Ectodermal cell (in vitro differentiated cells): ENCODE measurements at regions not wholly inside any gene's neighbourhood (a gene's known extent, or its start where the extent isn't known, plus 50 kb on each side); places are given as distances from the start of the nearest gene placed in this dataset.

Source experiments
- H3K27ac ChIP-seq: 2 replicates; pipeline ENCODE4 v1.7.0; 2013; ENCODE audit warnings: mild to moderate bottlenecking, low read depth, low read length; ENCODE audit not compliant: insufficient read depth, poor library complexity, severe bottlenecking
- H3K27me3 ChIP-seq: 2 replicates; pipeline ENCODE4 v1.7.0; 2013; ENCODE audit warnings: mild to moderate bottlenecking, low read length; ENCODE audit not compliant: insufficient read depth, control insufficient read depth, poor library complexity, severe bottlenecking
- H3K36me3 ChIP-seq: one replicate; pipeline ENCODE4 v1.7.0; 2013; ENCODE audit warnings: low read length; ENCODE audit not compliant: control insufficient read depth, insufficient read depth
- H3K4me1 ChIP-seq: one replicate; pipeline ENCODE4 v1.7.0; 2013; ENCODE audit warnings: low read length; ENCODE audit not compliant: control insufficient read depth, insufficient read depth
- H3K4me3 ChIP-seq: 2 replicates; pipeline ENCODE4 v1.7.0; 2013; ENCODE audit warnings: low read depth, low read length, control low read depth; ENCODE audit not compliant: insufficient read depth
- H3K9me3 ChIP-seq: 2 replicates; pipeline ENCODE4 v1.7.0; 2013; ENCODE audit warnings: mild to moderate bottlenecking, low read length, moderate library complexity; ENCODE audit not compliant: control insufficient read depth
- WGBS, 2 experiments: methylation state at CpG; one replicate each; pipeline ENCODE4 v1.1.7; 2013; ENCODE audit warnings: missing lambda C conversion rate in 2 of 2; 5-methylcytosine and 5-hydroxymethylcytosine counted together

DNA sequence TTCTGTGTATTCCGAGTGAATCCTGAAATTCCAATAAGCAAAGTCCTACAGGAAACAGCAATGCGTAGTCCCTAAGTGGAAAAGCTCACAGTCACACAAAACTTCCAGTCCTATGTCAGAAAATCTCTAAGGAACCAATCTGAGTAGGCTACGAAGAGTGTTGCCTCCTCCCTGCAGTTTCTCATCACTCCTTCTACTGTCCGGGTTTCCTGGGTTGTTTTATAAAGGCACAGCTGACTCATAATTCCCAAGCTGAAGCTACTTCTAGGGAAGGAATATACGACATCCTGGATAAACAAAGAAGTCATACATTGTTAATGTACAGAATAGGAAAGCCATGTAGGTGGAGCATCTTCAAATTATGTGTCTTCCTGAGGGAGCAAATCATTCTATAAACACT lies 65.7 kb upstream of the RGMA start:
- H3K4me1 ChIP-seq, result peaks cover 10% of the 10 kb centered on the region
- 96 to 97% methylated on average over 5 of the region's 5 CpGs for WGBS, 2 experiments

GRCh38 chr15:93152951-93153350 lies 63.9 kb upstream of the RGMA start:
- peaks cover 8% of the 10 kb centered on the region for H3K4me1 ChIP-seq
- 62 to 67% methylated on average over 6 of the region's 6 CpGs for WGBS, 2 experiments
- H3K4me3 ChIP-seq, result no peak overlapping the region
- no peaks in the 10 kb centered on the region for H3K9me3 ChIP-seq
- H3K27ac ChIP-seq, result no peak overlapping the region
- H3K36me3 ChIP-seq, result no peaks in the 10 kb centered on the region
- H3K27me3 ChIP-seq, result no peaks in the 10 kb centered on the region

More for the DNA sequence above, 65.7 kb upstream of the RGMA start:
- H3K36me3 ChIP-seq, result no peaks in the 10 kb centered on the region
- no peak overlapping the region for H3K4me3 ChIP-seq
- H3K9me3 ChIP-seq, result no peaks in the 10 kb centered on the region
- no peak overlapping the region for H3K27ac ChIP-seq
- H3K27me3 ChIP-seq, result no peaks in the 10 kb centered on the region

DNA sequence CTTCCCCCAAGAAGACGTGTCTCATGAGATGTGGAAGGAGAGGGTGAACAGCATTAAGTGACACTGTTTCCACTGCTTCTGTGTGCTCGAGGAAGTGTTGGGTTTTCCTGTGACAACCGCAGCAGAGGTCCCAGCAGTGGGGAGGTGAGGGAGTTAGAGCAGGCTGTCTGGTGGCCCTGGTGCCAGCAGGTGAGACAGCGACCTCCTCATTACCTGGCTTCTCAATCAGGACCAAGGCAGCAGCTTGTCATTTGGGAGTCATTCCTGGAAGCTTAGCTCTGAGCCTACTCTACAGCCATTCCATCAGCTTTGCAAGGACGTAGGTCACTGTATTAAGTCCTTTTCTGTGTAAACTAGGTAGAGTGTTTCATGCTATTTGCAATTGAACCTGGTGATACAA lies 63.3 kb upstream of the RGMA start:
- Histone ChIP-seq H3K27ac (no peak overlapping the region), H3K36me3 (no peaks in the 10 kb centered on the region), H3K4me1 (peaks cover 8% of the 10 kb centered on the region), H3K27me3 (no peaks in the 10 kb centered on the region), H3K9me3 (no peaks in the 10 kb centered on the region), H3K4me3 (no peak overlapping the region)
- WGBS, 2 experiments, result 87 to 88% methylated on average over 5 of the region's 5 CpGs

GRCh38 chr15:93150910-93151881 lies 62.2 kb upstream of the RGMA start:
- Histone ChIP-seq H3K27ac (no peak overlapping the region), H3K4me1 (peaks cover 8% of the 10 kb centered on the region), H3K36me3 (no peaks in the 10 kb centered on the region), H3K27me3 (no peaks in the 10 kb centered on the region), H3K9me3 (no peaks in the 10 kb centered on the region), H3K4me3 (no peak overlapping the region)
- 83% methylated on average over 14 of the region's 14 CpGs for WGBS, 2 experiments

GRCh38 chr15:93146601-93147000 lies 57.6 kb upstream of the RGMA start:
- WGBS, 2 experiments, result 95 to 96% methylated on average over 5 of the region's 5 CpGs
- no peaks in the 10 kb centered on the region for H3K27me3 ChIP-seq
- no peak overlapping the region for H3K27ac ChIP-seq

DNA sequence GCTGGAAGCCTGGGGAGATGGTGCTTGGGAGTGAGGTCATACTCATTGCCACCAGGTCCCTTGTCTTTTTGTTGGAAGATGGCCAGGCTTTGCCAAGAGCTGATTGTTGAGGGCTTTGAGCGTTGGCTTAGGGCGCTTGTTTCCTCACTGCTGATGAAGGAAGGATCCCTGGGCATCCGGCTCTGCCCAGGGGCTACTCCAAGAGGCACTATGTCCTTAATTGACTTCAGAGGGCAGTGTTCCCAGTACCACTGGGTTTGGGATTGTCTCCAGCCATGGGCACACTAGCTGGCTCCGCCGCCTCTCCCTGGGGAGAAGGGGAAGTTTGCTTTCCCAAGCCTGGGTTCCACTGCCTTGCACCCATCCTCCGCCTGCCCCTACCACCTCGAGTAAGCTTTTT lies 57.2 kb upstream of the RGMA start:
- Histone ChIP-seq H3K27me3 (no peaks in the 10 kb centered on the region), H3K27ac (no peak overlapping the region), H3K4me1 (peaks cover 3% of the 10 kb centered on the region), H3K36me3 (no peaks in the 10 kb centered on the region), H3K4me3 (no peak overlapping the region), H3K9me3 (no peaks in the 10 kb centered on the region)
- 84% methylated on average over 7 of the region's 7 CpGs for WGBS, 2 experiments

More at GRCh38 chr15:93146601-93147000, 57.6 kb upstream of the RGMA start:
- Histone ChIP-seq H3K4me1 (peaks cover 4% of the 10 kb centered on the region), H3K4me3 (no peak overlapping the region), H3K36me3 (no peaks in the 10 kb centered on the region), H3K9me3 (no peaks in the 10 kb centered on the region)

GRCh38 chr15:93144463-93145236 lies 55.6 kb upstream of the RGMA start:
- WGBS, 2 experiments, result 90 to 93% methylated on average over 9 to 10 of the region's 10 CpGs
- Histone ChIP-seq H3K9me3 (no peaks in the 10 kb centered on the region), H3K27me3 (no peaks in the 10 kb centered on the region), H3K27ac (no peak overlapping the region), H3K4me3 (no peak overlapping the region), H3K4me1 (no peaks in the 10 kb centered on the region), H3K36me3 (no peaks in the 10 kb centered on the region)

GRCh38 chr15:93143186-93143585 lies 54.2 kb upstream of the RGMA start:
- Histone ChIP-seq H3K9me3 (no peaks in the 10 kb centered on the region), H3K27ac (no peak overlapping the region), H3K27me3 (no peaks in the 10 kb centered on the region), H3K4me1 (peaks cover 8% of the 10 kb centered on the region), H3K4me3 (no peak overlapping the region), H3K36me3 (no peaks in the 10 kb centered on the region)
- WGBS, 2 experiments, result 95 to 96% methylated on average over 13 of the region's 13 CpGs

GRCh38 chr15:93141371-93141794 lies 52.4 kb upstream of the RGMA start:
- Histone ChIP-seq H3K27me3 (no peaks in the 10 kb centered on the region), H3K27ac (no peak overlapping the region), H3K36me3 (no peaks in the 10 kb centered on the region), H3K4me3 (no peak overlapping the region), H3K9me3 (no peaks in the 10 kb centered on the region), H3K4me1 (peaks cover 17% of the 10 kb centered on the region)
- WGBS, 2 experiments, result 95 to 97% methylated on average over 8 of the region's 8 CpGs

DNA sequence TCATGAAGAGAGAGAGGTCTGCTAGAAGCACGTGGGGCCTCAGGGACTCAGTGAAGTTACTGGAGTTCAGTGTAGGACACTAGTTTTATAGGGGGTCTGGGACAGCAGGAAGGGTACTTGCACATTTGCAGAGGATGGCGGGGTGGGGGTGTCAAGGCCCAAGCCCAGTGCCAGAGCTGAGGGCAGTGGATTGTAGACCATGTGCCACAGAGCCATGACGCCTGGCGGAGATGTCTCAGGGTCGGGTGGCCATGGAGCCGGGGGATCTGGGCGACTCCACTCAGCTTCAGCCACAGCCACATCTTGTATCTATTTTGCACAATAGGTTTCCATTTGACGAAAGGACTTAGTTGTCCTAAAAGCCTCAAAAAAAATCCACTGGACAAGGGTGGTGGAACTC lies 50.4 kb upstream of the RGMA start:
- 87 to 90% methylated on average over 8 of the region's 8 CpGs for WGBS, 2 experiments
- Histone ChIP-seq H3K4me3 (no peak overlapping the region), H3K27ac (no peak overlapping the region), H3K27me3 (no peaks in the 10 kb centered on the region), H3K36me3 (no peaks in the 10 kb centered on the region), H3K4me1 (peaks cover 22% of the 10 kb centered on the region), H3K9me3 (no peaks in the 10 kb centered on the region)
